ENCODE measurements at regions not wholly inside any gene's neighbourhood (a gene's known extent, or its start where the extent isn't known, plus 50 kb on each side); places are given as distances from the start of the nearest gene placed in this dataset.

DNA sequence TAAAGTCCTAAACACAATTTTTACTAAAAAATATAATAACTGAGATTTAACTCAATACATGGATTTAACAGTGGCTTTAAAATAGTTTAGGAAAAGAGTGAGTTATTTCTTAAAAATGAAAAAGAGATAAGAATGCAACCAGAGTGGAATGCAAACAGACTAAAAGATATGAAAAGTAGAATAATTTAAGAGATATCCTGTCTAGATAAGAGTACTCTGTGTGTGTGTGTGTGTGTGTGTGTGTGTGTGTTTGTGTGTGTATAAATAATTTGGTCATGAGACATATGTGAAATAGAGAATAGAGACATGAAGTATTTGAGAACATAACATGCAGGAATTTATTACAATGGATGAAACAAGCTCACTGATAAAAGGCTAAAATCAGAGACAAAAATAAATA, 986.9 kb upstream of the CHORDC1 start:
- TF ChIP-seq REST (IDR thresholded peaks at IDR 0.05; ENCODE audit: insufficient read depth in 1 of 2, low read depth in 2 of 2, low read length in 2 of 2) (no peak), POLR2AphosphoS5 (IDR thresholded peaks at IDR 0.05; ENCODE audit: low read depth, low read length) (no peak), TAF1 (IDR thresholded peaks at IDR 0.05; ENCODE audit: borderline replicate concordance, insufficient read depth, low read length) (no peak), SIN3A (IDR thresholded peaks at IDR 0.05; ENCODE audit: borderline replicate concordance, insufficient read depth, low read length) (no peak)
